Stimulated activated CD4-positive, alpha-beta T cell treated with anti-CD3 and anti-CD28 coated beads, Interleukin-1b, Interleukin-23, amount 100 ng/mL, for 4 hours (primary cell): ENCODE measurements at regions not wholly inside any gene's neighbourhood (a gene's known extent, or its start where the extent isn't known, plus 50 kb on each side); places are given as distances from the start of the nearest gene placed in this dataset.

Source experiments
- DNase-seq, 2 donors: peaks; one replicate each; pipeline ENCODE4 v3.0.0-alpha.2; 2020; ENCODE audit warnings: low read depth in 2 of 2

- DNase-seq, result no peak
Observed at GRCh38 chr2:105454801-105455485, 56.1 kb upstream of the FHL2 start.

- DNase-seq, result no peak
Observed at GRCh38 chr2:105451571-105452166, 52.8 kb upstream of the FHL2 start.

- DNase-seq, result no peak
Observed at GRCh38 chr2:105450471-105450870, 51.6 kb upstream of the FHL2 start.

DNA sequence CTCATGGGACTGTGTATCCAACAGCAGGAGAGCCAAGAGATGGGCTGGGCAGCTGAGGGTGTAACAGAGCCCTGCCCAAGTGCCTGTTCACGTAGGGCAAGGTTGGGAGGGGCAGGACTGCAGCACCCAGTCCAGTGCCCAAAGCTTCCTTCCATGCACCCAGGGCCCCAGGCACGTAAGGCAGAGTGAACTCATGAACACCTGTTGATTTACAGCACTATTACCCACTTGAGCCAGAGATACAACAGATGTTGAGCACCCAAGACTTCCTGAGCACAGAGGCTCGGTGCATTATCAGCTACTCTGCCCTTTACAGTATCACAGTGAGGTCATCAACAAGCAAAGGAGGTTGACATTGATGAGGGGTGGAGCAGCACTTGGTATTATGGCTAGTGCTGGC is 50.2 kb upstream of the FHL2 start:
- DNase-seq, result no peak
